ENCODE measurements at regions not wholly inside any gene's neighbourhood (a gene's known extent, or its start where the extent isn't known, plus 50 kb on each side); places are given as distances from the start of the nearest gene placed in this dataset.

GRCh38 chr20:60124776-60125381 lies 166.7 kb downstream of the CDH26 start:
- no peak overlapping the region for H3K27ac ChIP-seq (ENCODE audit: low read length)
- no peaks in the 10 kb centered on the region for H3K27me3 ChIP-seq (ENCODE audit: control insufficient read depth, insufficient read depth, low read length)
- DNase-seq (ENCODE audit: low read depth, low spot score) = no peak
- no peaks in the 10 kb centered on the region for H3K9me3 ChIP-seq (ENCODE audit: control insufficient read depth, insufficient read depth, low read length)
- no CpG with 5 or more reads among the region's 3 CpGs for WGBS (ENCODE audit: insufficient coverage, insufficient read length)
- no peaks in the 10 kb centered on the region for H3K36me3 ChIP-seq (ENCODE audit: control insufficient read depth, insufficient read depth, low read length)
- no peaks in the 10 kb centered on the region for H3K4me1 ChIP-seq (ENCODE audit: control insufficient read depth, insufficient read depth, low read length)
- H3K4me3 ChIP-seq (ENCODE audit: low read length) = no peak overlapping the region

- H3K27ac ChIP-seq (ENCODE audit: low read length) = no peak overlapping the region
Observed at GRCh38 chr20:60125513-60125912, 167.3 kb downstream of the CDH26 start.

GRCh38 chr20:60126975-60127374 lies 168.8 kb downstream of the CDH26 start:
- no peak overlapping the region for H3K4me3 ChIP-seq (ENCODE audit: low read length)
- H3K9me3 ChIP-seq (ENCODE audit: control insufficient read depth, insufficient read depth, low read length) = no peaks in the 10 kb centered on the region
- DNase-seq (ENCODE audit: low read depth, low spot score) = no peak
- no peaks in the 10 kb centered on the region for H3K4me1 ChIP-seq (ENCODE audit: control insufficient read depth, insufficient read depth, low read length)
- H3K27me3 ChIP-seq (ENCODE audit: control insufficient read depth, insufficient read depth, low read length) = no peaks in the 10 kb centered on the region
- no peak overlapping the region for H3K27ac ChIP-seq (ENCODE audit: low read length)
- H3K36me3 ChIP-seq (ENCODE audit: control insufficient read depth, insufficient read depth, low read length) = no peaks in the 10 kb centered on the region
- WGBS (ENCODE audit: insufficient coverage, insufficient read length) = no CpG with 5 or more reads among the region's 1 CpG

More at GRCh38 chr20:60125513-60125912, 167.3 kb downstream of the CDH26 start:
- Histone ChIP-seq H3K9me3 (ENCODE audit: control insufficient read depth, insufficient read depth, low read length) (no peaks in the 10 kb centered on the region), H3K36me3 (ENCODE audit: control insufficient read depth, insufficient read depth, low read length) (no peaks in the 10 kb centered on the region), H3K4me3 (ENCODE audit: low read length) (no peak overlapping the region), H3K27me3 (ENCODE audit: control insufficient read depth, insufficient read depth, low read length) (no peaks in the 10 kb centered on the region), H3K4me1 (ENCODE audit: control insufficient read depth, insufficient read depth, low read length) (no peaks in the 10 kb centered on the region)
- WGBS (ENCODE audit: insufficient coverage, insufficient read length) = no CpG with 5 or more reads among the region's 8 CpGs
- DNase-seq (ENCODE audit: low read depth, low spot score) = no peak

- no CpG with 5 or more reads among the region's 6 CpGs for WGBS (ENCODE audit: insufficient coverage, insufficient read length)
Observed at GRCh38 chr20:60131375-60131774, 173.2 kb downstream of the CDH26 start.

GRCh38 chr20:60132162-60132826 lies 174.1 kb downstream of the CDH26 start:
- no peaks in the 10 kb centered on the region for H3K27me3 ChIP-seq (ENCODE audit: control insufficient read depth, insufficient read depth, low read length)
- no peak for DNase-seq (ENCODE audit: low read depth, low spot score)
- no peak overlapping the region for H3K4me3 ChIP-seq (ENCODE audit: low read length)
- no peaks in the 10 kb centered on the region for H3K9me3 ChIP-seq (ENCODE audit: control insufficient read depth, insufficient read depth, low read length)
- no CpG with 5 or more reads among the region's 8 CpGs for WGBS (ENCODE audit: insufficient coverage, insufficient read length)
- H3K4me1 ChIP-seq (ENCODE audit: control insufficient read depth, insufficient read depth, low read length) = no peaks in the 10 kb centered on the region
- H3K27ac ChIP-seq (ENCODE audit: low read length) = no peak overlapping the region
- H3K36me3 ChIP-seq (ENCODE audit: control insufficient read depth, insufficient read depth, low read length) = no peaks in the 10 kb centered on the region

More at GRCh38 chr20:60131375-60131774, 173.2 kb downstream of the CDH26 start:
- H3K27ac ChIP-seq (ENCODE audit: low read length) = no peak overlapping the region
- DNase-seq (ENCODE audit: low read depth, low spot score) = no peak
- H3K9me3 ChIP-seq (ENCODE audit: control insufficient read depth, insufficient read depth, low read length) = no peaks in the 10 kb centered on the region
- H3K4me1 ChIP-seq (ENCODE audit: control insufficient read depth, insufficient read depth, low read length) = no peaks in the 10 kb centered on the region
- no peaks in the 10 kb centered on the region for H3K36me3 ChIP-seq (ENCODE audit: control insufficient read depth, insufficient read depth, low read length)
- no peaks in the 10 kb centered on the region for H3K27me3 ChIP-seq (ENCODE audit: control insufficient read depth, insufficient read depth, low read length)
- H3K4me3 ChIP-seq (ENCODE audit: low read length) = no peak overlapping the region

GRCh38 chr20:60132827-60133670 lies 174.8 kb downstream of the CDH26 start:
- H3K4me3 ChIP-seq (ENCODE audit: low read length) = no peak overlapping the region
- H3K27me3 ChIP-seq (ENCODE audit: control insufficient read depth, insufficient read depth, low read length) = no peaks in the 10 kb centered on the region
- H3K4me1 ChIP-seq (ENCODE audit: control insufficient read depth, insufficient read depth, low read length) = no peaks in the 10 kb centered on the region
- H3K9me3 ChIP-seq (ENCODE audit: control insufficient read depth, insufficient read depth, low read length) = no peaks in the 10 kb centered on the region
- no peak overlapping the region for H3K27ac ChIP-seq (ENCODE audit: low read length)
- WGBS (ENCODE audit: insufficient coverage, insufficient read length) = no CpG with 5 or more reads among the region's 14 CpGs
- DNase-seq (ENCODE audit: low read depth, low spot score) = no peak
- H3K36me3 ChIP-seq (ENCODE audit: control insufficient read depth, insufficient read depth, low read length) = no peaks in the 10 kb centered on the region

GRCh38 chr20:60135276-60135675 lies 177.1 kb downstream of the CDH26 start:
- Histone ChIP-seq H3K27ac (ENCODE audit: low read length) (no peak overlapping the region), H3K4me3 (ENCODE audit: low read length) (no peak overlapping the region), H3K4me1 (ENCODE audit: control insufficient read depth, insufficient read depth, low read length) (no peaks in the 10 kb centered on the region), H3K36me3 (ENCODE audit: control insufficient read depth, insufficient read depth, low read length) (no peaks in the 10 kb centered on the region), H3K27me3 (ENCODE audit: control insufficient read depth, insufficient read depth, low read length) (no peaks in the 10 kb centered on the region), H3K9me3 (ENCODE audit: control insufficient read depth, insufficient read depth, low read length) (no peaks in the 10 kb centered on the region)
- DNase-seq (ENCODE audit: low read depth, low spot score) = no peak
- WGBS (ENCODE audit: insufficient coverage, insufficient read length) = no CpG with 5 or more reads among the region's 4 CpGs

- Histone ChIP-seq H3K27ac (ENCODE audit: low read length) (no peak overlapping the region), H3K27me3 (ENCODE audit: control insufficient read depth, insufficient read depth, low read length) (no peaks in the 10 kb centered on the region), H3K4me1 (ENCODE audit: control insufficient read depth, insufficient read depth, low read length) (no peaks in the 10 kb centered on the region), H3K9me3 (ENCODE audit: control insufficient read depth, insufficient read depth, low read length) (no peaks in the 10 kb centered on the region), H3K4me3 (ENCODE audit: low read length) (no peak overlapping the region), H3K36me3 (ENCODE audit: control insufficient read depth, insufficient read depth, low read length) (no peaks in the 10 kb centered on the region)
- no peak for DNase-seq (ENCODE audit: low read depth, low spot score)
- WGBS (ENCODE audit: insufficient coverage, insufficient read length) = no CpG with 5 or more reads among the region's 7 CpGs
Observed at GRCh38 chr20:60136645-60137401, 178.6 kb downstream of the CDH26 start.

- Histone ChIP-seq H3K4me3 (ENCODE audit: low read length) (no peak overlapping the region), H3K27ac (ENCODE audit: low read length) (no peak overlapping the region), H3K27me3 (ENCODE audit: control insufficient read depth, insufficient read depth, low read length) (no peaks in the 10 kb centered on the region), H3K9me3 (ENCODE audit: control insufficient read depth, insufficient read depth, low read length) (no peaks in the 10 kb centered on the region), H3K36me3 (ENCODE audit: control insufficient read depth, insufficient read depth, low read length) (no peaks in the 10 kb centered on the region), H3K4me1 (ENCODE audit: control insufficient read depth, insufficient read depth, low read length) (no peaks in the 10 kb centered on the region)
- WGBS (ENCODE audit: insufficient coverage, insufficient read length) = no CpG with 5 or more reads among the region's 3 CpGs
- DNase-seq (ENCODE audit: low read depth, low spot score) = peak; percentile 18
Observed at GRCh38 chr20:60137657-60138245, 179.5 kb downstream of the CDH26 start.
